HG02763 (cell line): ENCODE measurements at regions not wholly inside any gene's neighbourhood (a gene's known extent, or its start where the extent isn't known, plus 50 kb on each side); places are given as distances from the start of the nearest gene placed in this dataset.

Source experiments
- ATAC-seq: cut with Tn5 transposase; IDR thresholded peaks from one replicate; pipeline ENCODE4 v1.9.1; 2021; ENCODE audit warnings: mild to moderate bottlenecking, moderate library complexity; ENCODE audit not compliant: unreplicated experiment

DNA sequence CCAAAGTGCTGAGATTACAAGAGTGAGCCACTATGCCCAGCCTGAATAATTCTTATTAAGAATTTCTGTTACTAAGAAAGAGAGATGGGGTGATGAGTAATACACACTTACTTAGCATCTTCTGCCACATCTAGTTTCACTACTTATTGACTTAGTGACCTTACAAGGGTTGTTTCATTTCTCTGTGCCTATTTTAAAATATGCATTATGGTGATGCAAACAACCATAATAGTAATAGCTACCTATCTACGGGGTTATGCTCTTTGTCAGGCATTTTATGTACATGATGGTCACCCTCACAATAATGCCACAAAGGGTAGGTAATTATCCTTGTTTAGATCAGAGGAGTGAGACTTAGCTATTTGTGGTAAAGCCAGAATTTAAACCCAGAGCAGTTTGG is 499.0 kb upstream of the SGCD start:
- ATAC-seq: peak; percentile 82

DNA sequence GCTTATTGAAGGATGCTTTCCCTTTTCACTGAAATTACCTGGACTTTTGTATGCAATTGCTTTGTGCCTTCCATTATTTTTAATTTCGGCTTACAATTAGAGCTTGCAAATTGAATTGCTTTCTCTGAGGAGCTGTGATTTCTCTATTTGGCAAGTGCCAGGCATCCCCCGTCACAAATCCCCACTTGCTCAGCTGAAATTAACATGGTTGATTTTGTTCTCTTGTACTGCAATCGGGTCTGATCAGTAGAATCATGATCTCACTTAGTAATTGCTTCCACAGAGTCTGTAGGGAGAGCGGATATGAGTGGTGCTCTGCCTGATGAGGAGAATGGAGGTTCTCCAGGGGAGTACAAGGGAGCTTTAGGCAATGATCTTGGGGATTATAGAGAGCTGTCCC is 495.5 kb upstream of the SGCD start:
- no peak for ATAC-seq

DNA sequence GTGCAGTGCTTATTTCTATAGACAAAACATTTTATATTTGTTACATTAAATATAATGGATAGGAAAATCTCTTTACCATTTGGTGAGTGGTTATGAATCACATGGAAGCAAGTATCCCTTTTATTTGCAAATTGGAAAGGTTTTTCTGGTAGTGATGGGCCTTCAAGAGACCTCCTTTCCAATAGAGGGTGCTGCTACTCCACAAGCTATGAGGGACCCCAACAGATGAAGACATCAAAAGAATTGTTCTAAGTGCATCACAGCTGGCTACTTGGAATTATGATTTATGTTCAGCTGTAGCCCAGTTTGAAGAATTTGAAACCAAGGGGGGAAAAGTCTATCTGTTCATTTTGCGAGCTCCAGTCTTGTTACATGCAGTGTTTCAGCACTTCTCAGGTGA is 493.7 kb upstream of the SGCD start:
- no peak for ATAC-seq

DNA sequence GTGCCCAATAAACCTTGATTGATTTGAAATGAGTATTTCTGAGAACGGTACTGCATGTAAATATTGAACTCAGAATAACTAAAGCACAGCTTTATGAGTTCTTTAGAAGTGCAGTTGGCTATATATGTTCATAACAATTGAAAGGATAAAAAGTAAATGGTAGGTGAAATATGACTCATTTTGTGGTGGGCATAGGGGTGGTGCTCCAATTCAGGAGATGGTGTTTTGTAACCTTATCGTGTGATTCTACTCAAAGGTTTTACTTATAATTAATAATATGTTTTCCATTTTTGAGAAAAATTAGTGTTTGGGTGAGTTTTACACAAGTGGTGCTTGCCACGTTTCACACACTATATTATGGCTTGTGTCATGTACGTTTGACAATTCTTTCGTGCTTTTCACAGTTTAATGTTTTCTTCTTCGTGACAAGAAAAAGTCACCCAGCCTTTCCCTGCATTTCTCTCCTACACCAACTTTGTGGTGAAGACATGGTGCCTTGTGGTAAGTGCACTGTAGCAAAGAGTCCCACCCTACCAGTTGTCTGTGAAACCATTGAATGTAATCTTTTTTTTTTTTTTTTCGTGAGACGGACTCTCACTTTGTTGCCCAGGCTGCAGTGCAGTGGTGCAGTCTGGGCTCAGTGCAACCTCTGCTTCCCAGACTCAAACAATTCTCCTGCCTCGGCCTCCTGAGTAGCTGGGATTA is 492.5 kb upstream of the SGCD start:
- no peak for ATAC-seq

DNA sequence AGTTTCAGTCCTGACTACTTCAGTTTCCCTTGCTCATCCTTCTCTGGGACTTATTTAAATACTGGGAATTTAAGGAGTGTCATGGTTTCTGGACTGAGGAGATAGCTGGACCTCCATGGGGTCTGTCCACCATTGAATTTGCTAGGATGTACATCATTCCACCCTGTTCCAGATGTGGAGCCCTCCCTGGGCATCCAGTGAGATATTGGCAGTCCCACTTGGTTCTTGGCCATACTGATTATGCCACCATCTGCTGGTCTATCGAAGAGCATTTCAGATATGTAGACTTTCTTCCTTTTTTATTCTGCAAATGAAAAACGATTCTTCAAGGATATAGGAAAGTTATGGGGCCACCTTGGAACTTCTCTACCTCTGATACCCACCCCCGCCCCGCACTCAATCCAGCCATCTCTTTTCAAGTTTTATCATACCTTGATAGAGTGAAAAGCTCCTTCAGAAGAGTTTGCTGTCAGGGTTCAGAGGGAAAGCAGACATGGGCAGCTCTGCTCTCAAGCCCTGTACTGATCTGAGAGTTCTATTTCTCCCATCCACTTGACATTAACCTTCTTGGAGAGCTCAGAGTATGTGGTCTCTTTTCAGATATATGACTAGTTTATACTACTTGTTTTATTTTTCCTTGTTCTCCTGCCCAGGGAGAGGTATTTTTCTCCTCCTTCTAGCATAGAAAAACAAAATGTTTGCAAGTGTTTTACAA is 490.7 kb upstream of the SGCD start:
- ATAC-seq: no peak

DNA sequence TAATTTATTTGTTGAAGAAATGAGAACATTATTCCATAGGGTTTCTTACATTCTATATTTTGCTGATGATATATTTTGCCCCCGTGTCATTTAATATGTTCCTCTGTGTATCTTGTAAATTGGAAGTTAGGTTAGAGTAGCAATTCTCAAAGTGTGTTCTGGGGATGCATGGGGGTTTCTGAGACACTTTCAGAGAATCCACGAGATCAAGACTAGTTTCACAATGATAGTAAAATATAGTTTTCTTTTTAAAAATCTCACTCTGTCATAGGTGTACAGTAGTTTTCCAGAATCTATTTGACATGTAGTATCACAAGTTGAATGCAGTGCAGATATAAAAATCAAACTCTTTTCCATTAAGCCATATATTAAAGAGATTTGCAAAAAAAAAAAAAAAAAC is 488.6 kb upstream of the SGCD start:
- no peak for ATAC-seq

DNA sequence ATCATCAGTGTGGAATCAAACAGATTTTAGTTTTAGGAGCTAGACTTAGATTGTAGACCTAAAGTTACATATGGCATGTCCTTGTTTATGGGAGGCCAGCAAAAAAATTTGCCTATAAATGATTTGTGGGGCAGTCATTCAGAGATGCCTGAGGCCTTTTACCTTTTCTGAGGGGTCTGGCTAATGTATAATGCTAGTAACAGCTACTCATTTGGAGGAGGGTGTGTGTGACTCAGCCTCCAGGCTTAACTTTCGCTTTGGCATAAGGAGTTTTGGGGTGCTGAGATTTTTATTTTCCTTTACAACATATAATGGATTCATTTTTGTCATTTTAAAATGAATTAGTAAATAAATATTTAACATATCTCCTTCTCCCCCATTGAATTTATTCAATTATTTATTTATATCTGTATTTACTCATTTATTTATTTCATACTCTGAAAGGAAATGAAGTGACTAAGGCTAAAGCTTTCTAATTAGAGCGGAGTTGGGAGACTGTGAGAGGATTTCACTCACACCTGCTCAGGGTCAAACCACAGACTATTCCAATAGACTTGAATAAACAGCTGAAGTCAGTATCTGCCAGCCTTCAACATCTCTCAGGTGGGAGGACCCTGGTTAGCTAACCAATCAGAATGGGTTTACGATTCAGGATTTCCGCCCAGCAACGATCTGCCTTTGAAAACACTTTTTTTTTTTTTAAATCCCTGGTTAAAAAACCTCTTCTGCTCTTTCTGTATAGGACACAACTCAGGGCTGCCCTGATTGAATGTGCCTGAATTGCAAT is 487.5 kb upstream of the SGCD start:
- no peak for ATAC-seq

DNA sequence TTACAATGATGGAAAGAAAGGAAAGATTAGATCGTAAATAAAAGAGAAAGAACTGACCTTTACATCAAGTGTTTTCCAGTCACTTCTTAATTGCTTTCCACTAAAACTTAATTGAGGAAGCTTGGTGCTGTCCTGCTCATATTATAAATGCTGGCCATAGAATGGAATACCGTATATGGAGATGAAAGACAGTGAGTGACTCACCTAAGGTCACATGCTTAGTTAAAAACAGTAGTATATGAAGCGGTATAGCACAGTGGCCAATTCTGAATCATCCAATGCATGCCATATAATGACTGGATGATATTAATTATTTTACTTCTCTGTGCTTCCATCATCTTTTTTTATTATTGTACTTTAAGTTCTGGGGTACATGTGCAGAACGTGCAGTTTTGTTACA is 482.4 kb upstream of the SGCD start:
- ATAC-seq: no peak

DNA sequence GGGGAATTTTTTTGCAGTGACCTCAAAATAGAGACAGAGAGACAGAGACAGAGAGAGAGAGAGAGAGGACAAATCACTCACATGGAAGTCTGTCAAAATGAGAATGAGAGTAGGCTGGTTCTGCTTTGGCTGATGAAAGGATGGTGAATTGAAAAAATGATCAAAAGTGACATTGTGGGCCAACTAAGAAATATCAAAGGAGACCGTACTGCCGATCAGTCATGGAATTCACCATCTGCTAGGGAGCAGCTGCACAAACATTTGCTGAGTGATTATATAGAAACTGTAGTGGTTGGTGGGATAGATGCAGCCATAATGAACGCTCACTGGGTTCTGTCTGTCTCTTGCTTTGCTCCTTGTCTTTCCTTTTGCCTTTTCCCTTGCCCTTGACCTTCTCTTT is 476.6 kb upstream of the SGCD start:
- ATAC-seq: no peak

DNA sequence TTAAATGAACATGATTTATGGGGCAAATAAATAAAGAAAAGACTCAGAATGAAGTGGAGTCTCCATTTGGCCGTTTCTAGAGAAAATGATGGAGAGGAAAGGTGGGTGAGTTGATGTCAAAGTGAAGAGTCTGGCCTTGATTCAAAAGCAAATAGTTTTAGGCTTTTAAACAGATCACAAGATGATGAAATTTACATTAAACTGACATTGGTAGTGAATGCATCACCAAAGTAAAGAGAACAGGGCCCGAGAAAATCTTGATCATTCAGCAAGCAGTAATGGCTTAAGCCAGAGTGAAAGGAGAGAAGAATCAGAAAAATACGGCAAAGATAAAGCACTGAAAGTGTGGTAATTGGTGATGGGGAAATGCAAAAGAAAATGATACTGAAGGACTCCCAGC is 460.0 kb upstream of the SGCD start:
- ATAC-seq: no peak

DNA sequence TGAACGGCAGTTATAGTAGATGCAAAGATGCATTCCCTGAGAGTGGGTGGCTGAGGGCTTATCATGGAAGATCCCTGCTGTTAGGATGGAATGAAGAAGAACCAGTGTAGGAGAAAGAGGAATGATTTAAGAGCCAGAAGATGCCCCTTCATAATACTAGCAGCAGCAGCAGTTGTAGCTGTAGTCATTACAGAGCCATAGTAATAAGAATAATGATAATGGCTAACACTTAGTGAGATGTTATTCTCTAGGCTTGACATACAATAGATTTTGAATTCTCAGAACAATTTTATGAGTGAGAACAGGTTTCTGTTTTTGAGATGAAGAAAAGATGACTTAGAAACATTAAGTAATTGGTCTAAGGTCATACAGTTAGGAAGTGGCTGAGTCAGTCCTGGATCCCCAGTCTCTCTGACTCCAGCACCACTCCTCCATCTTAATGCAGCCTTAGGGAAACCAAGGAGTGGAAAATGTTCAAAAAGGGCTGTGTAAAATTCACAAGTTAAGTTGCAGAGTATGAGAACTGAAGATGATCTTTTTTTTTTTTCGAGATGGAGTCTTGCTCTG is 459.4 kb upstream of the SGCD start:
- no peak for ATAC-seq

DNA sequence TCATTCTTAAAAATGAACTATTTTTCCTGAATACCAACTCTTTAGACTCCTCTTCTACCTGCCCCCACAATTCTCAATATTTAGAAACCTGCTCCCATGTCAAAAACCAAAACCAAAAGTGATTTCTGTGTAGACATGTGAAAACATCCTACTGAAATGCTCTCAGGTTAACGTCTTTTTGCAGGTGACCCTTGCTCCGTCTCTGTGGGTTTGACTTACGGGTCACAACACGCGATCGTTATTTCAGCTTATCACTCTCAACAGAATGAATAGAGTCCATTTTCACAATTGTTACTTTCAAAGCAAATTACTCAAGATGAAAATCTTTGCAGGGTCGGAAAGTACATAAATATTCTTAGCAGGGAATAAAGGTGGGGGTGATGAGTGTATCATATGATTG is 456.3 kb upstream of the SGCD start:
- ATAC-seq: no peak

DNA sequence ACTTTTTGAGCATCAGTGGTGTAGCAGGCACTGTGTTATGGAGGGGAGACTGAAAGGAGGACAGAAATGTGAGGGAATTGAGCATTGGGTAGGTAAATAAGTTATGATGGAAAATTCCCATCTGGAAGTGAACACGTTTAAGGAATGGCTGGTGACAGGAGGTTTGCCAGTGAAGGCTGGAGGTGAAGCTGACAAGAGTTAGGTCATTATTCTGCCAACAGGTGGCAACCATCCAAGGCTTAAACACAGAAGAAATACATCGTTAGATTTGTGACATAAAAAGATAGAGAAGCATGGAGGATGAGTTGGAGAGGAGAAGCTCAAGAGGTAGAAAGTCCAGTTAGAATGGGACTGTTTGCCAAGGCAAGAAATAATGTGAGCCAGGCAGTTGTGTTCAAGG is 455.3 kb upstream of the SGCD start:
- no peak for ATAC-seq

DNA sequence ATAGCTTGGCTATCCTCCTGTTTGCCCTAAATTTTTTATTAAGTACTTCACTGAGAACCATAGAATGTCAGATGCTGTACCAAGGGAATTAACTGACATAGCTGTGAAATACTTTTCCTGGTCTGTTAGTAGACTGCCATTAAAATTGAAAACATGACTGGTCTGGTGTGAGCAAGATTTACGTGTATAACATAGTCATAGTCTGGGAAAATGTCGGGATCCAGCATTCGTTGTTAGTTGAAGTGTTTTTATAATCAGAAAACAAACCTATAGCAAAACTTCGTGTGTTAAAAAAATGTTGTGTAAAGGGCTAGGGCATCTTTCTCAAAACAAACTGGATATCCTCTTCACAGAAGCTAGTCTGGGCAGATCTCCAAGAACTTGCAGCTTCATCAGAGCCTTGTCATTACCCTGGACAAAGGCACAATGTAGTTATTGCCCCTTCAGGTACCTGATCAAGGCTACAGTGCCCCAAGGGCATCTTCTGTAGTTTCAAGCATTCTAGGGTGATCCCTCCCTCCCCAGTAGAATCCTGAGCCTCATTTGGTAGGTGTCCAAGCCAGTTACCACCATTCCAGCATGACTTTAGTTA is 454.2 kb upstream of the SGCD start:
- no peak for ATAC-seq

DNA sequence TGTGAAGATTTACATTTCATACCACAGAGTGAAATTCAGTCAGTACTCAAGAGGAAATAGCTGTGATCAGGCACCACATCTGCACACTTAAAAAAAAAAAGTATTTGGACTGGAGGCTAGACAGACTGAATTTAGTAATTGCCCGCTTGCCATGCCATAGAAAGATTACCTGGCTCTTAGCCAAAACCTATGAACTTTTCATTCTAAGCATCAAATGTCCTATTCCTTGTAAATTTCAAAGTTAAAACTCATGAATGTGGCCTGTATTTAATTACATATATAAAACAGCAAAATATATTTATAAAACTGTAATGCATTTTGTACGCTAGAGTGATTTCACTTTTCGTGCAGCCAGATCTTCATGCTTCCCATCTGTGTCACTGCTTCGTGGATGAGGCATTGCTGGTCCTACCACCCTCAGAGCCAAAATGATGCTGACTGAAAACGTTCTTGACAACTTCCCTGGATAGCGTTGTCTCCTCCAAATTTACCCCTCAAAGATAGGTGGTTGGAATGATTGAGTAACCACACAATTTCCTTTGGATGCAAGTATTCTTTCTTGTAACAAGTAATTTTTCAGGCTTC is 447.9 kb upstream of the SGCD start:
- no peak for ATAC-seq

DNA sequence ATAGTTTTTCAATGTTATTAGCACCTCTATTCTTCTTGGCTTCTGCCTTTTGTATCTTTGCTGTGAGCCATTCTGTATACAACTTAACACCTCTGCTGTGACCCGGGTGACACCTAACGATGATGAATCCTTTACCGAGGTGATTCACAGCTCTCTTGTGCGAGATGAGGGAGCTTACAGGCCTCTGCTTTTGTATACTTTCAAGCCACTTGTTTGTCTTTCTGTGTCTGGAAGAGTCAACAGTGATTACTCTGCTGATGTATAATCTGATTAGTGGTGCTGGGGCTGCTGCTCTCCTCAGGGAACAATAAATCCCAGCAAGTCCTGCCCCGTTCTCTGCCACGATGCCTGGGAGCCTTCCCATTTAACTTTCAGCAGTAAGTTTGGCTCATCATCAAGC is 442.9 kb upstream of the SGCD start:
- no peak for ATAC-seq

DNA sequence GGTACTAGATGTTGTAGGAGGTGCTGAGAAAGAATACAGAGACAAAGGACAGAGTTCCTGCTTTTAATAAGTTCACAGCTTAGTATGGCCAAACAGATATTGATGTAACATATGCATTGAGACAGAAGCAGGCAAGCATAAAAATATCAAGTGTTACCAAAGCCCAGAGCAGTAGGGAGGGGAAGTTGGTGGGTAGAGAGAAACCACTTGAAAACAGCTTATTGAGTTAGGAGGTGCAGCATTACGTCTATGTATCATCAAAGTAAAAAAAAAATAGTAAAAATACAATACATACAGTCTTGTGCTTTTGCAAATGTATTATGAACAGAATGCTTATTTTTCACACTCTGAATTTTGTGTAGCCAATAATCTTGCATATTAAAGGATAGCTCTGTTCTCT is 441.8 kb upstream of the SGCD start:
- no peak for ATAC-seq

DNA sequence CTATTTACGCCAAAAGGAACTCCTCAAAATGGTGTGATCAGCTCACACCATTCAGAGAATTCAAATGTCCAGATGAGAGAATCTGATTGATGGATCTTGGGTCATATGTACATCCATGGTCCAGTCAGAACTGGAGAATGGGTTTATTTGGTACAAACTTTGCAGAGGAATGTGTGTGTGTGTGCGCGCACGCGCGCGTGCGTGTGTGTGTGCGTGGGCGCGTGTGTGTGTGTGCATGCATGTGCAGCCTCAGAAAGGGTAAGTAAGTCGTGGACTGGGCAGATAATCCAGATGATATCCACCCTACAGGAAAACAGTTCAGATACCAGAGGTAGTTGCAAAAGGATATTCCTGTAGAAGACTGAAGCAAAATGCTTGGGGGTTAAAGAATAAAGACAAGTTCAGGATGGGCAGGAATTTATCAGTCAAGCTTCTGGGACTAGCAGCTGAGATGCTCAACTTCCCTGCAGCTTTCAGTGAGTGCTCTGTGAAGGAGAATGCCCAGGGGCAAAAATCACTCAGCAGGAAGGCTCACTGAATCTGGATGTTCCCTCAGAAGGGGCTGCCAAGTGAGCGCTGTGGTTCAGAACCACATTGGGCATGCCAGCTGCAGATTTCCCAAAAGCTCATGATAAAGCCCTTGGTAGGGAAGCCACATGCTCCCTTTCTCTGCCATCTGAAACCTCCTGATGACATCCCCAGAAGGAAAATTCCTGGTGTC is 440.5 kb upstream of the SGCD start:
- ATAC-seq: no peak

DNA sequence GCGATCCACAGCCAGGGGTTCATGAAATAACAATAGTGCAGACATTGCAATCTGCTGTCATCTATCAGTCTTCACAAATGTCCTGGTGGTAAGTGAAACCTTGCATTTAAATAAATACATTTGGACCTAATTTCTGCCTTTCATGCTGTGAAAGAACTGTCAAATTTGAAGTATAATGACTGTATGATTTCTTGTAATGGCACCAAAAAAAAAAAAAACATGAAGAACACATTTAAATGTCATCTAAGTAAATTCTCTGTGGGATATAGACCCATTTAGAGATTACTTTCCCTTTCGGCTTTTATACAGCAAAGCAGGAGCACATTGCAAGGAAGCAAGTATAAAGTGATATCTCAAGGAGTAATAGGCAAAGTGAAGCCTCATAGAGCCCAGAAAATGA is 431.5 kb upstream of the SGCD start:
- no peak for ATAC-seq

DNA sequence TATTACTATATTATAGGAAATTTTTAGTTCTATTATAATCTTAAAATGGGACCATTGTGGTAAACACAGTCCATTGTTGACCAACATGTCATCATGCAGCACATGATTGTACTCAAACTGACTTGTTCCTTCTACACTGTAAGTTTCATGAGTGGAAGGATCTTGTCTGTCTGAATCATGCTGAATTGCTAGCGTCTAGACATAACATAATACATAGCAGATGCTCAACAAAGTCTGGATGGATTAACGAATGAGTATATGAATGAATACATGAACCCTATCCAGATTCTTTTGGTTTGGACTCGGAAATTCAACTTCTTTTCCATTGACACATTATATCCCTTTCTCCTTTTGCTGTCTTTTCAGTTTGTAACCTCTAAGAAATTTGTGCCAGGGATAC is 429.2 kb upstream of the SGCD start:
- no peak for ATAC-seq
